IPS DF 4.7 (cell line): ENCODE measurements at regions not wholly inside any gene's neighbourhood (a gene's known extent, or its start where the extent isn't known, plus 50 kb on each side); places are given as distances from the start of the nearest gene placed in this dataset.
"Not testable (repeated sequence)": the region's sequence is repeated elsewhere in the genome, so short reads cannot be mapped to it uniquely, and the experiment has no call there.

Experiments
- DNase-seq: peaks from one replicate; pipeline ENCODE4 v3.0.0-alpha.2; 2013; ENCODE audit warnings: low spot score; ENCODE audit errors: extremely low read depth

- DNase-seq, result no peak
These were observed 191.5 kb downstream of the ERCC6L2 start for GRCh38 chr9:96067004-96067403.

- no peak for DNase-seq
These were observed 190.2 kb downstream of the ERCC6L2 start for GRCh38 chr9:96065482-96066251.

GRCh38 chr9:96064826-96065481 is 189.5 kb downstream of the ERCC6L2 start:
- DNase-seq, result no peak

- DNase-seq, result no peak
These were observed 187.4 kb downstream of the ERCC6L2 start for GRCh38 chr9:96062854-96063253.

DNA sequence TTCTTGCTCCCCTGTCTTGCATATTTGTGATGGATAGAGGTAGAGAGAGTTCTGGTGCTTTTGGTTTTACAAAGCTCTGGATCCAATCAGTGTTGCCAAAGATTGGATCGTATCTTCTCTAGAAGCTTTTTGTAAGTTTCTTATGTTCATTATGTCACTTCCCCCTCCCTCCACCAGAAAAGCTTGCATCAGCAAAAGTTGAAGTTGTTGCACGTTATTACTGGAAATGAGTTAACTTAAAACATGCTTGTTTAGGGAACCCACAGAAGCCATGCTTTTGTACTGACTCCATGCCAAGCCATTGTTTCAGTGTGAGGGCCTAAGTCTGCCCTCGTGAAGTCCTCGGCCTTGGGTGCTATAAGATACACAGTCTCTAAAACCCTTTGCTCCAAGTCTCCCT is 186.5 kb downstream of the ERCC6L2 start:
- DNase-seq, result no peak

DNA sequence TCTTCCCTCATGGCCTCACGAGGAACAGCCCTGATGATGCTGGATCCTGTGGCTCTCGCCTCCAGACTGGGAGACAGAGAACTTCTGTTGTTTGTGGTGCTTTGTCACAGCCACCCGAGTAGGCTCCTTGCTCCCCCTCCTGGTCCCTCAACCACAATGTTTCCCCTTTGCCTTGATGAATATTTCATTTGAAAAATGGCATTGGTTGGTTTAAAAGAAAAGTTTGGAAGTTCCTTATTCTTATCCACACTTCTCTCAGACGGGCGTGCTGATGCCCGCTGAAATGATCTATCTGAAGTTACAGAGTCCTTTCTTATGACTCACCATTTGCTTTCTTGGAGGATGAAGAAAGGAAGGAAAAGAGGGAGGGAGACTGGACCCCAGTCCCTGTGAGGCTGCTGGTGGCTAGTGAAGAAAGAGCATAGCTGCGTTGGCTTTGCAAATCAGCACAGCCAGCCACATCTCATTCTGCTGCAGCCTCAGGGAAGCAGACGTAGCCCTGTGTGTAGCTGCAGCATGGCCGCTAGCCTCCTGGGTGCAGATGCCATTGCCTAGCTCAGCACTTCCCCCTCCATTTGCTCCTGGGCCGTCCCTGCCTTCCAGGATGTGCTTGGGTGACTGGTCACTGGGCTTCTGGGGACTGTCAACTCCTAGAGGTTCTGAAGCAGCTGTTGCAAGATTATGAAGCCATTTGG is 185.9 kb downstream of the ERCC6L2 start:
- no peak for DNase-seq

DNA sequence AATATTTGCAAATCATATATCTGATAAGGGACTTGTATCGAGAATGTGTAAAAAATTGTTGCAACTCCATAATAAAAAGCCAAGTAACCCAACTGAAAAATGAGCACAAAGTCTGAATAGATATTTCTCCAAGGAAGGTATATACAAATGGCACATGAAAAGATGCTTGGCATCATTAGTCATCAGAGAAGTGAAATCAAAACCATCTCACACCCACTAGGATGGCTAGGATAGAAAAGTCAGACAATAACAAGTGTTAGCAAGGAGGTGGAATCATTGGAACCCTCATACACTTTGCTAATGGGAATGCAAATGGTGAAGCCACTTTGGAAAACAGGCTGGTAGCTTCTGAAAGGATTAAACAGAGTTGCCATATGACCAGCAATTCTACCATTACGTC is 182.7 kb downstream of the ERCC6L2 start:
- DNase-seq, result no peak

DNA sequence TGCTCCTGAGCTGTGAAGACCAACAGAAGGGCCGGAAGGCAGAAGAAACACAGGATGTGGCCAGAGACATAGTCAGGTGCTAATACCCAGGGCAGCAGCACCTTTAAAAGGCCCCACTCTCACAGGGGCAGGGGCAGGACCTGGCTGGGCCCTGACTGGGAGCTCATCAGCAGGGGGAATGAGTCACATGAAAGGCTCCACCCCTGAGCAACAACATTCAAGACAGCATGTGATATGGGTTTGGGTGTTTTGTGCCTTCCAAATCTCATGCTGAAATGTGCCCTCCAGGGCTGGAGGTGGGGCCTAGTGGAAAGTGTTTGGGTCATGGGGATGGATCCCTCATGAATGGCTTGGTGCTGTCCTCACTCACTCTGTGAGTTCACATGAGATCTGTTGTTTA is 181.7 kb downstream of the ERCC6L2 start:
- DNase-seq, result no peak

- no peak for DNase-seq
These were observed 180.7 kb downstream of the ERCC6L2 start for GRCh38 chr9:96056226-96056625.

GRCh38 chr9:96054248-96054647 is 178.8 kb downstream of the ERCC6L2 start:
- not testable (repeated sequence) for DNase-seq

- DNase-seq, result no peak
These were observed 177.2 kb downstream of the ERCC6L2 start for GRCh38 chr9:96052686-96053085.

DNA sequence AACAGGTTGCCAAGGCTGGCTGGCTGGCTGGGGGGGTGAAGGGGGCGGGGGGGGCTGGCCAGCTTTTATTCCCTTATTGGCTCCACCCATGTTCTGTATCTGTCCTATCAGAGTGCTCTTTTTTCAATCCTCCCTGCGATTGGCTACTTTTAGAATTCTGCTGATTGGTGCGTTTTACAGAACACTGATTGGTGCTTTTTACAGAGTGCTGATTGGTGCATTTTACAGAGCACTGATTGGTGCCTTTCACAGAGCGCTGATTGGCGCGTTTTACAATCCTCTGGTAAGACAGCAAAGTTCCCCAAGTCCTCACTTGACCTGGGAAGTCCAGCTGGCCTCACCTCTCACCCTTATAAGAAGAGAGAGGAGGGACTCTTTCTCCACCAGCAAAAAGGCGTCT is 175.9 kb downstream of the ERCC6L2 start:
- no peak for DNase-seq

DNA sequence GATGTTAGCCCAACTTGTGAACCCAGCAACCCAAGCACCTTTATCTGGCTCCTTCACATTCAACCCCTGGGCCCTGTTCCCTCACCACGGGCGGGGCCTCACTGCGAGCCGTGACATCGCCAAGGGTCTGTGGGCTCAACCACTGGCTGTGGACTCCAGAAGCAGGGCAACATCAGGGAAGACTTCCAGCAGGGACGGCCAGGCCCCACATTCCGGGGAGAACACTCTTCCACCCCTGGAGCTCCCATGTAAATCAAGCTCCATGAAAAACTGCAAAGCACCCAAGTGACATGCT is 175.3 kb downstream of the ERCC6L2 start:
- DNase-seq, result no peak

- no peak for DNase-seq
These were observed 174.8 kb downstream of the ERCC6L2 start for GRCh38 chr9:96050048-96050860.

- DNase-seq, result no peak
These were observed 173.7 kb downstream of the ERCC6L2 start for GRCh38 chr9:96048956-96049831.

- DNase-seq, result no peak
These were observed 172.8 kb downstream of the ERCC6L2 start for GRCh38 chr9:96048104-96048955.

DNA sequence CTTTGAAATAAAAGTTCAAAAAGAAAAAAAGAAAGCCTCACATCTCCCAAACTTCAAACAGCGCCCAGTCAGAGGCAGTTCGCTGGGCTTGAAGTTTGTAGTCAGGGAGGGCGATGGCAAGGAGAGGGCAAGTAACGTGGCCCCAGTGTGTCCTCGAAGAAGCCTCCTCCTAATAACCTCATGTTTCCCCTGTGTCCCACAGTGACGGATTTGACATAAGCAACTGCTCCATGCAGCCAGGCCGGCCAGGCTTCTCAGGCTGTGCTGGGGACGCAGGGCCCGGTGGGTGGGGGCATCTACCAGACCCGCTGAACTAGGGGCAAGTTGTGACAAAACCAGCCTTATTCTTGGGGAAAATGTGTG is 172.2 kb downstream of the ERCC6L2 start:
- no peak for DNase-seq

DNA sequence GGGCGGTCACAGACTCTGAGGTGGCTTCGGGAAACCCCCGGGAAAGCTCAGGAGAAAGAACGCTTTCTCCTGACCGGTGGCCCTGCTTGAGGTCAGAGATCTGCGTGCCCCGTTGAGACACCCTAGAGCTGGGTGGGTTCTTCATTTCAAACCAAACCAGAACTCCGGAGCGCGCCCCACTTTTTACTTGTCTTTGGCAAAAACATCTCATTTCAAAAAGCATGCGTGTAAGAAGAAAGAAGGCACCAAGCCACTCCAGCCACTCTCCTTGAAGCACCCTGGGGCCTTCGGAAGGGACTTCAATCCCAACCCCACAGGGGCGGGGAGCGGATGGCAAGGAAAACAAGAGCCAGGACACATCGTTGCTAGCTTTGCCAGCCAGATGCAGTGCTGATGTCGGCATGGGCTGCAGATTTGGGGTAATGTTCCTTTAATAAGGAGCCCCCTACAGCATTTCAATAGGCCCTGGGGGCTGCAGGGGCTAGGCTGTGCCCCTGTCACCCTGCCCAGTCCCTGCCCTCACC is 171.7 kb downstream of the ERCC6L2 start:
- no peak for DNase-seq

DNA sequence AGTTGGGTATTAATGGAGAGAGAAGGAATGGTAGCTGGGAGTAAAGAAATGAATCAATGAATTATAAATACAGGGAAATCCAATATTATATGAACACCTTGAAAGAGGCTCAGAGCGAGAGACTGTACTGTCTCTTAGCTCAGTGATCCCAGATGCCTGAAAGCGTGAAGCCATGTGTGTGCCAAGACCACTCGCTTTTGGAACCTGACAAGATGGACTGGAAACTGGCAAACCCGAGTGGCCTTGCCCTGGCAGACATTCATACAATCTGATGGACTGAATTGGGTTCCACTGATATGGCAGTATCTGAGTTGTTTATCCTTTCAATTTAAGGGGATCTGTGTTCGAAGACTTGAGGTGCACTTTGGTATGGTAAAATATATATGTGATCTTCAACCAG is 170.3 kb downstream of the ERCC6L2 start:
- DNase-seq, result no peak

GRCh38 chr9:96044401-96044800 is 168.9 kb downstream of the ERCC6L2 start:
- no peak for DNase-seq
